ENCODE measurements at regions not wholly inside any gene's neighbourhood (a gene's known extent, or its start where the extent isn't known, plus 50 kb on each side); places are given as distances from the start of the nearest gene placed in this dataset.
"Not testable (repeated sequence)": the region's sequence is repeated elsewhere in the genome, so short reads cannot be mapped to it uniquely, and the experiment has no call there.

- no peak for DNase-seq (ENCODE audit: low read depth, low spot score)
- no peak overlapping the region for H2AFZ ChIP-seq (ENCODE audit: low read depth, low read length, poor library complexity, severe bottlenecking)
- no peaks in the 10 kb centered on the region for H4K20me1 ChIP-seq (ENCODE audit: insufficient read depth)
- H3K9me2 ChIP-seq (ENCODE audit: insufficient read depth) = no peaks in the 10 kb centered on the region
- no peaks in the 10 kb centered on the region for H3K79me2 ChIP-seq (ENCODE audit: insufficient read depth, low read length)
- no TSS peak for BruUV-seq (replicated peaks)
- RAD21 ChIA-PET (ENCODE audit: low non-redundant PET in 1 of 2, low total read pairs in 2 of 2, uncharacterized antibody in 2 of 2, unreplicated experiment in 2 of 2) = no interaction called here
- H3K4me3 ChIP-seq (replicated peaks in 1 of 2; ENCODE audit: low read depth in 1 of 2, low read length in 2 of 2) = no peak overlapping the region
- no peak overlapping the region for H3K4me2 ChIP-seq (ENCODE audit: low read length)
- no peaks in the 10 kb centered on the region for H3K36me3 ChIP-seq (ENCODE audit: control insufficient read depth in 1 of 2, insufficient read depth in 2 of 2, low read length in 2 of 2)
- peaks cover 13 to 16% of the 10 kb centered on the region in 2 experiments; a peak in 2 of 4 replicates for H3K9me3 ChIP-seq (ENCODE audit: control insufficient read depth in 1 of 2, insufficient read depth in 1 of 2, low read depth in 1 of 2, low read length in 2 of 2)
- no peak for ATAC-seq
- TF ChIP-seq TCF7L2 (IDR thresholded peaks at IDR 0.05; ENCODE audit: borderline replicate concordance, extremely low read depth, insufficient read depth, insufficient read length) (no peak), EZH2 (IDR thresholded peaks at IDR 0.05) (no peak), ZBTB33 (IDR thresholded peaks at IDR 0.05; ENCODE audit: extremely low read depth, insufficient replicate concordance, low read length) (no peak), EGR1 (IDR thresholded peaks at IDR 0.05; ENCODE audit: low read depth) (no peak), MAX (IDR thresholded peaks at IDR 0.05) (no peak), POLR2A (IDR thresholded peaks at IDR 0.05; ENCODE audit: borderline replicate concordance, extremely low read depth, insufficient read depth, insufficient read length) (no peak), ATF3 (IDR thresholded peaks at IDR 0.05) (no peak)
- H3K27me3 ChIP-seq (ENCODE audit: insufficient read depth, low read length) = no peaks in the 10 kb centered on the region
- no peaks in the 10 kb centered on the region for H3K4me1 ChIP-seq (ENCODE audit: control insufficient read depth in 1 of 2, insufficient read depth in 2 of 2, low read length in 2 of 2)
- no peak overlapping the region for H3K9ac ChIP-seq (ENCODE audit: low read length)
- POLR2A ChIA-PET = no interaction called here
- H3K27ac ChIP-seq (ENCODE audit: low read depth, low read length) = no peak overlapping the region
- intact Hi-C loops (cut with micrococcal nuclease) = no loop called here
- CTCF ChIA-PET = no interaction called here
These were observed 714.7 kb upstream of the MBL2 start for GRCh38 chr10:53487019-53487983.

GRCh38 chr10:53485422-53485821 is 712.8 kb upstream of the MBL2 start:
- RAD21 ChIA-PET (ENCODE audit: low non-redundant PET in 1 of 2, low total read pairs in 2 of 2, uncharacterized antibody in 2 of 2, unreplicated experiment in 2 of 2) = not testable (repeated sequence)

More at GRCh38 chr10:53485422-53485821, 712.8 kb upstream of the MBL2 start:
- CTCF ChIA-PET; H3K9me2 ChIP-seq (ENCODE audit: insufficient read depth); H3K79me2 ChIP-seq (ENCODE audit: insufficient read depth, low read length); H3K9ac ChIP-seq (ENCODE audit: low read length); H3K36me3 ChIP-seq (ENCODE audit: control insufficient read depth in 1 of 2, insufficient read depth in 2 of 2, low read length in 2 of 2); ATAC-seq; BruUV-seq (replicated peaks); H3K27ac ChIP-seq (ENCODE audit: low read depth, low read length); intact Hi-C loops (cut with micrococcal nuclease); H4K20me1 ChIP-seq (ENCODE audit: insufficient read depth); H3K4me2 ChIP-seq (ENCODE audit: low read length); H3K27me3 ChIP-seq (ENCODE audit: insufficient read depth, low read length); H3K4me1 ChIP-seq (ENCODE audit: control insufficient read depth in 1 of 2, insufficient read depth in 2 of 2, low read length in 2 of 2); DNase-seq (ENCODE audit: low read depth, low spot score); POLR2A ChIA-PET; H3K4me3 ChIP-seq (replicated peaks in 1 of 2; ENCODE audit: low read depth in 1 of 2, low read length in 2 of 2); H2AFZ ChIP-seq (ENCODE audit: low read depth, low read length, poor library complexity, severe bottlenecking): not testable (repeated sequence)
- H3K9me3 ChIP-seq (ENCODE audit: control insufficient read depth in 1 of 2, insufficient read depth in 1 of 2, low read depth in 1 of 2, low read length in 2 of 2) = peaks cover 10 to 19% of the 10 kb centered on the region in 2 experiments; a peak in 2 of 4 replicates
